Osteoblast (primary cell): ENCODE measurements at regions not wholly inside any gene's neighbourhood (a gene's known extent, or its start where the extent isn't known, plus 50 kb on each side); places are given as distances from the start of the nearest gene placed in this dataset.

Experiments used
- DNase-seq: peaks from one replicate; pipeline ENCODE4 v3.0.0; 2011; ENCODE audit warnings: low spot score, mixed read lengths; ENCODE audit not compliant: insufficient read length; ENCODE audit errors: missing footprints
- H2AFZ ChIP-seq: 2 replicates; pipeline ENCODE4 v1.6.0; 2011; ENCODE audit warnings: mild to moderate bottlenecking, low read length
- H3K27ac ChIP-seq: 2 replicates; pipeline ENCODE4 v1.5.1; 2011; ENCODE audit warnings: mild to moderate bottlenecking, low read depth, low read length, moderate library complexity
- H3K27me3 ChIP-seq: 2 replicates; pipeline ENCODE4 v1.6.0; 2012; ENCODE audit warnings: mild to moderate bottlenecking, control low read depth, inconsistent platforms, low read length, moderate library complexity; ENCODE audit not compliant: insufficient read depth
- H3K36me3 ChIP-seq: 2 replicates; pipeline ENCODE4 v1.5.1; 2011; ENCODE audit warnings: mild to moderate bottlenecking, low read length, control low read depth, moderate library complexity; ENCODE audit not compliant: insufficient read depth
- H3K4me1 ChIP-seq: 2 replicates; pipeline ENCODE4 v1.5.1; 2011; ENCODE audit warnings: mild to moderate bottlenecking, low read length, control low read depth, moderate library complexity; ENCODE audit not compliant: insufficient read depth
- H3K4me2 ChIP-seq: 2 replicates; pipeline ENCODE4 v1.6.0; 2011; ENCODE audit warnings: mild to moderate bottlenecking, low read length; ENCODE audit not compliant: insufficient read depth
- H3K4me3 ChIP-seq: fragments of 200-600 bp; sonication (generic); 3 replicates; pipeline ENCODE4 v1.5.1; 2012; ENCODE audit warnings: mild to moderate bottlenecking, low read length, inconsistent platforms; ENCODE audit not compliant: insufficient read depth
- H3K79me2 ChIP-seq: 2 replicates; pipeline ENCODE4 v1.6.0; 2012; ENCODE audit warnings: mild to moderate bottlenecking, low read length, control low read depth, inconsistent platforms; ENCODE audit not compliant: insufficient read depth
- H3K9me3 ChIP-seq: 2 replicates; pipeline ENCODE4 v1.5.1; 2011; ENCODE audit warnings: low read depth, low read length, control low read depth
- H4K20me1 ChIP-seq: 2 replicates; pipeline ENCODE4 v1.6.0; 2012; ENCODE audit warnings: mild to moderate bottlenecking, low read length, control low read depth; ENCODE audit not compliant: insufficient read depth
- CTCF ChIP-seq: IDR thresholded peaks from 2 replicates; pipeline ENCODE4 v1.5.1; 2011; ENCODE audit warnings: mild to moderate bottlenecking, low read depth, low read length, moderate library complexity; ENCODE audit errors: extremely low read depth

- Histone ChIP-seq H4K20me1 (no peaks in the 10 kb centered on the region), H3K4me1 (no peaks in the 10 kb centered on the region), H2AFZ (no peak overlapping the region), H3K79me2 (no peaks in the 10 kb centered on the region), H3K4me2 (no peak overlapping the region), H3K9me3 (no peaks in the 10 kb centered on the region), H3K27ac (no peak overlapping the region), H3K27me3 (no peaks in the 10 kb centered on the region), H3K36me3 (no peaks in the 10 kb centered on the region), H3K4me3 (no peak overlapping the region)
- TF ChIP-seq CTCF = no peak
- DNase-seq = no peak
Observed at GRCh38 chr2:34985474-34985873, 1370.1 kb upstream of the CRIM1 start.

GRCh38 chr2:34980689-34981088 is 1374.9 kb upstream of the CRIM1 start:
- Histone ChIP-seq H3K79me2 (no peaks in the 10 kb centered on the region), H3K4me3 (no peak overlapping the region), H3K4me2 (no peak overlapping the region), H4K20me1 (no peaks in the 10 kb centered on the region), H3K27me3 (no peaks in the 10 kb centered on the region), H2AFZ (no peak overlapping the region), H3K9me3 (peaks cover 1% of the 10 kb centered on the region), H3K4me1 (no peaks in the 10 kb centered on the region), H3K36me3 (no peaks in the 10 kb centered on the region), H3K27ac (no peak overlapping the region)
- DNase-seq = no peak
- no peak for TF ChIP-seq CTCF

- Histone ChIP-seq H3K9me3 (peaks cover 1% of the 10 kb centered on the region), H3K27me3 (no peaks in the 10 kb centered on the region), H2AFZ (no peak overlapping the region), H3K36me3 (no peaks in the 10 kb centered on the region), H3K4me2 (no peak overlapping the region), H3K4me3 (no peak overlapping the region), H3K27ac (no peak overlapping the region), H3K79me2 (no peaks in the 10 kb centered on the region), H4K20me1 (no peaks in the 10 kb centered on the region), H3K4me1 (no peaks in the 10 kb centered on the region)
- no peak for DNase-seq
- no peak for TF ChIP-seq CTCF
Observed at GRCh38 chr2:34979148-34979547, 1376.4 kb upstream of the CRIM1 start.

- Histone ChIP-seq H3K79me2 (no peaks in the 10 kb centered on the region), H3K9me3 (peaks cover 2% of the 10 kb centered on the region), H3K27me3 (no peaks in the 10 kb centered on the region), H3K27ac (no peak overlapping the region), H3K36me3 (no peaks in the 10 kb centered on the region), H4K20me1 (no peaks in the 10 kb centered on the region), H3K4me3 (no peak overlapping the region), H3K4me1 (no peaks in the 10 kb centered on the region), H3K4me2 (no peak overlapping the region), H2AFZ (no peak overlapping the region)
- DNase-seq = no peak
- TF ChIP-seq CTCF = no peak
Observed at GRCh38 chr2:34961822-34962221, 1362.7 kb upstream of the FAM98A start.
